ENCODE measurements at regions not wholly inside any gene's neighbourhood (a gene's known extent, or its start where the extent isn't known, plus 50 kb on each side); places are given as distances from the start of the nearest gene placed in this dataset.
"Not testable (repeated sequence)": the region's sequence is repeated elsewhere in the genome, so short reads cannot be mapped to it uniquely, and the experiment has no call there.

DNA sequence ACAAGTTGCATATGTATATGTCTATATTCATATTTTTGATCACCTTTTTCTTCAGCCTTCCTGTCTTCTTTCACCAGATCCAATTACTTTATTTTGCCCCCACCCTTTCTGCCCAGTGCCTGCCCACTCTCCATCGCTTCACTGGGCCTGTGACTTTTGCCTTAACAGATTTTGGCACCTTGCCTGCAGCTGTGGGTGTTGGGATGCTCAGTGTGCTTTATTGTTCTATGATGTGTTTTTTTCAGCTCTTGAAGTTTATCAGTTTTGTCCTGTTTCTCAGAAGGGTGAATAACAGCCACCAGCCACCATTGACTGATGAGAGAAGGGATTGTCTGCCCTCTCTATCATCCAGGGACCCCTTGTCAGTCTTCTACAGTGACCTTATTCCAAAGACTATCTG lies 77.2 kb upstream of the GALNT7 start:
- DNase-seq, result peak; percentile 84

DNA sequence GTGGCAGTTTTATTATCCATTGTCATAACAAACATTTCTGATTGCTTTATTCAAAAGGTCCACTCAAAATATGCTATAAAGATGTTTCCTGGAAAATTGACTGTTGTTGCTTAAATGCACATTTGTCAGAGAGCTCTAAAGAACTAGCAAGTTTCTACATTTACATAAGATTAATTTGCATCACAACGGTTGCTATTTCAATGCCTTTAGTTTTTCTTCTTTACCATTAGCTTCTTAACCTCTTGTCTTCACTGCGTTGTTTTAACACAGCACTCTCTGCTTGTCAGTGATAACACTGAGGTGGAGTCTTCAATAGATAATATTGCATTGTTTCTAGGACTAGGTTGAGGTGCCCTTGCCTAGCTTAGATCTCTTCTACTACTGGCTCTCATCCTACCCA lies 76.7 kb upstream of the GALNT7 start:
- peak; percentile 74 for DNase-seq

DNA sequence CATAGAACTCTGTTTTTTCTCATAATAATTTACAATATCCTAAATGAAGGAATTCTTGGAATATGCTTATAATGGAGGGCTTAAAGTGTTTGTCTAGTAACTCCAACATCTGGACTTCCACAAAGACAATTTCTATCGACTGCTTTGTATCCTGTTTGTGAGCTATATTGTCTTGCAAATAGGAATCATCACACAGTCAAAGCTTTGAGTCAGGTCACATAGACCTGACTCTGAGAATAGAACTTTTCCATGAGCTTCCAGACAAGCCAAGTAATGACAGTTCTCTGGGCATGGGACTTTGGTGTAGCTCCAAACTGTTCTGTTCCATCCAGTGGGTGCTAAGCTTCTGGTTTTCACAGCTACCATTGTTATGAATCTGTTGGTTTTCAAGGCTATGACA lies 75.2 kb upstream of the GALNT7 start:
- no peak for DNase-seq

DNA sequence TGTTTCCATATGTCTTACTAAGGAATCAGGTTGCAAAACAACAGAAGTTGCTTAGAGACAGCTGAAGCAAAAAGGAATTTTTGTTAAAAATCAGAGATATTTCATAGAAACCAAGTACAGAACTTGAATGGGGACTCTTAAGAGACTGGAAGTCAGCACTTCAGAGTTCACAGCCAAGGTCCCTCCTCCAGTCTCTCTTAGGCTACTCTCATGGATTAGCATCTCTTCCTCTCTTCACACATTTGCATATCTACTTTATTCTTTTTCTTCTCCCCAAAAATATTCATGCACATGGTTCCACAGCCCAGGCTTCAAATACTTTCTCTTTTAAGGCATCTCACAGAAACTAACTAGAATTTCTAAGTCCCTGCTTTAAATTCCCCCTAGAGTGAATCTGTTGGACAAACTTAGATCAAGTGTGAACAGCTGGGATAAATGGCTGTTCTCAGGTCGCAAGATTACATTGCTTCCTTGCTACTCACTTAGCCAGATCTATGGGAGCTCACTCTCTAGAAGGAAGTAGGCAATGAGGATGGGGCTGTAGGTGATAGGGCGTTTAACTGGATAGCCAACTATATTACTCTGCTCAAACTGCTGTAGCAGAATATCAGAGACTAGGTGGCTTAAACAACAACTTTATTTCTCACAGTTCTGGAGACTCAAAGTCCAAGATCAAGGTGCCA lies 73.7 kb upstream of the GALNT7 start:
- no peak for DNase-seq

DNA sequence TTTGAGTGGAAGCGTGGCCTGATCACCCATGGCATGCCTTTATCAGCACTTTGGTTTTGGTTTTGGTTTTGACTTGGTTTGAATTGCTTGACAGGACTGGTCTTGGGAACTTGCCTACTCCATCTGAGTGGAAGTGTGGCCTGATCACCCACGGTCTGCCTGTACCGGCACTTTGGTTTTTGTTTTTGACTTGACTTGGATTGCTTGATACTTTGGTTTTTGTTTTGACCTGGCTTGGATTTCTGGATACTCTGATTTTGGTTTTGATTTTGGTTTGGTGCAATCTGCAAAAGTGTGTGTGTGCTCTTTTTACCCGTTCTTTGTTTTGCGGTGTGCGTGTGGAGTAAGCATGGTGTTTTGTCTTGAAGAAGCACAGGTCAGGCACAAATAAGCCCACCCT lies 69.2 kb upstream of the GALNT7 start:
- not testable (repeated sequence) for DNase-seq

DNA sequence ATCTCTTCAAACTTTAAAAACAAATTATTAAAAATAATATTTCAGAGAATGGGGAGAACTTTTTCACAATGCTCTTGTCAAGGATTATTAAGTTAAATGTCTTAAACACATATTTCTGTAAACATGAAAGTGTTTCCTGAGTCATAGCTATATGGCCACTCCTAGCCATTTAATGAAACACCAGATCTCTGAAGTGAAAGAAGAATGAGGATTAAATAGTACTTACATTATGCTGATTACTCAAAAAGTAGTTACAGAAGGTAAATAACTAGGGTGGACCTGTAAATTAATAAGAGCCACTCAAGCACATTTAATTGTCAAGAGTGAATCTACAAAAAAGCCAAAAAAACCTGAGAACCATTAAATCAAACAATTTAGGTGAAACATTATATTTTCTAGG lies 57.6 kb upstream of the GALNT7 start:
- DNase-seq, result no peak

DNA sequence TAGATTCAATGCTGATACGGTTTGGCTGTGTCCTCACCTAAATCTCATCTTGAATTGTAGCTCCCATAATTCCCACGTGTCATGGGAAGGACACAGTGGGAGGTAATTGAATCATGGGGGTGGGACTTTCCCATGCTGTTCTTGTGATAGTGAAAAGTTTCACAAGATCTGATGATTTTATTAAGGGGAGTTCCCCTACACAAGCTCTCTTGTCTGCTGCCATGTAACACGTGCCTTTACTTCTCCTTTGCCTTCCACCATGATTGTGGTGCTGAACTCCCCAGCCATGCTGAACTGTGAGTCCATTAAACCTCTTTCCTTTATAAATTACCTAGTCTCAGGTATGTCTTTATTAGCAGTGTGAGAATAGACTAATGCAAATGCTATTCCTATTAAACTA lies 51.2 kb upstream of the GALNT7 start:
- not testable (repeated sequence) for DNase-seq

Data from hematopoietic multipotent progenitor cell treated with erythropoietin and hydrocortisone succinate and interleukin-3 and kit ligand, for 6 days (in vitro differentiated cells).